Hepatocyte (in vitro differentiated cells): ENCODE measurements at regions not wholly inside any gene's neighbourhood (a gene's known extent, or its start where the extent isn't known, plus 50 kb on each side); places are given as distances from the start of the nearest gene placed in this dataset.
A peak's percentile ranks its signal among the peaks of the same experiment; 100 is the strongest.
"Not testable (repeated sequence)": the region's sequence is repeated elsewhere in the genome, so short reads cannot be mapped to it uniquely, and the experiment has no call there.

Source experiments
- DNase-seq: peaks from one replicate; pipeline ENCODE4 v3.0.0-alpha.2; 2016; ENCODE audit warnings: low spot score
- H2AFZ ChIP-seq: fragments of 200-600 bp; sonication (generic); 2 replicates; pipeline ENCODE4 v1.6.0; 2016; ENCODE audit warnings: antibody characterized with exemption, mild to moderate bottlenecking
- H3K27ac ChIP-seq: fragments of 200-600 bp; sonication (generic); 2 replicates; pipeline ENCODE4 v1.5.1; 2016; ENCODE audit warnings: mild to moderate bottlenecking
- H3K27me3 ChIP-seq: fragments of 200-600 bp; sonication (generic); 2 replicates; pipeline ENCODE4 v1.6.1; 2016
- H3K36me3 ChIP-seq: fragments of 200-600 bp; sonication (generic); replicated peaks from 2 replicates; pipeline ENCODE4 v1.5.1; 2016; ENCODE audit warnings: low read depth; ENCODE audit not compliant: insufficient read depth
- H3K4me1 ChIP-seq: fragments of 200-600 bp; sonication (generic); 2 replicates; pipeline ENCODE4 v1.5.1; 2016; ENCODE audit warnings: mild to moderate bottlenecking, moderate library complexity; ENCODE audit not compliant: insufficient read depth
- H3K4me2 ChIP-seq: fragments of 200-600 bp; sonication (generic); 2 replicates; pipeline ENCODE4 v1.6.0; 2016
- H3K4me3 ChIP-seq: fragments of 200-600 bp; sonication (generic); 2 replicates; pipeline ENCODE4 v1.5.1; 2016; ENCODE audit warnings: mild to moderate bottlenecking
- H3K79me2 ChIP-seq: fragments of 200-600 bp; sonication (generic); 2 replicates; pipeline ENCODE4 v1.6.0; 2017; ENCODE audit warnings: mild to moderate bottlenecking
- H3K9me2 ChIP-seq: fragments of 200-600 bp; sonication (generic); replicated peaks from 2 replicates; pipeline ENCODE4 v1.6.0; 2017; ENCODE audit warnings: mild to moderate bottlenecking; ENCODE audit not compliant: insufficient read depth
- H3K9me3 ChIP-seq: fragments of 200-600 bp; sonication (generic); 2 replicates; pipeline ENCODE4 v1.5.1; 2016; ENCODE audit warnings: low read depth, mild to moderate bottlenecking
- H4K20me1 ChIP-seq: fragments of 200-600 bp; sonication (generic); 2 replicates; pipeline ENCODE4 v1.6.0; 2016; ENCODE audit warnings: mild to moderate bottlenecking; ENCODE audit not compliant: insufficient read depth, poor library complexity, severe bottlenecking
- EZH2 ChIP-seq: fragments of 200-600 bp; sonication (generic); IDR thresholded peaks from 2 replicates; pipeline ENCODE4 v1.6.1; 2016; ENCODE audit warnings: antibody characterized with exemption, mild to moderate bottlenecking, borderline replicate concordance
- EZH2phosphoT487 ChIP-seq: fragments of 200-600 bp; sonication (generic); IDR thresholded peaks from one replicate; pipeline ENCODE4 v1.6.1; 2018; ENCODE audit warnings: antibody characterized with exemption, mild to moderate bottlenecking, low read depth, moderate library complexity; ENCODE audit not compliant: unreplicated experiment, severe bottlenecking
- WGBS: methylation state at CpG from one replicate; pipeline ENCODE4 v1.1.6; 2016; ENCODE audit warnings: low lambda C conversion rate; ENCODE audit errors: missing lambda C conversion rate; 5-methylcytosine and 5-hydroxymethylcytosine counted together
- TF ChIP-seq, protein P1 (sequence below): fragments of 200-600 bp; sonication (generic); IDR thresholded peaks from 2 replicates; pipeline ENCODE4 v1.5.1; 2016; ENCODE audit warnings: antibody characterized with exemption, mild to moderate bottlenecking; ENCODE audit not compliant: poor library complexity

DNA sequence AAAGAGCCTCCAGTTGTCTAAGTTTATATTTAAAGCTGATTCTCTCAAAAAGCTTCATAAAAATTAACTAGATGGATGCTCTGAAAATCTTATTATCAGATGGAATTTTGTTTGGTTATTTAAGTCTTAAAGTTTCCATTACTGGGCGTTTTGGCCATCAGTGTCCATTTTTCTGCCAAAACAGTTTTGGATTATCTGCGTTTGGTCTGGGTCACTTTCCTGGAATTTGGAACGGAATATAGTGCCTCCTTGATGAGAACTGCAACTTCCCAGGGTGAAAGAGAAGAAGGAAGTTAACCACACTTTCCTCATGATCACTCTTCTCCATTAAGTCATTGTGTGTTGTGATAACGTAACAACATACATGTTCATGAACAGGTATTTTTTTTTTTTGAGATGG is 764.9 kb upstream of the AUTS2 start:
- Histone ChIP-seq H4K20me1 (no peaks in the 10 kb centered on the region), H3K36me3 (no peaks in the 10 kb centered on the region), H2AFZ (no peak overlapping the region), H3K4me2 (no peak overlapping the region), H3K4me3 (no peak overlapping the region), H3K27ac (no peak overlapping the region), H3K9me3 (no peaks in the 10 kb centered on the region), H3K4me1 (no peaks in the 10 kb centered on the region), H3K9me2 (no peaks in the 10 kb centered on the region), H3K79me2 (no peaks in the 10 kb centered on the region), H3K27me3 (no peaks in the 10 kb centered on the region)
- TF ChIP-seq, protein P1, sequence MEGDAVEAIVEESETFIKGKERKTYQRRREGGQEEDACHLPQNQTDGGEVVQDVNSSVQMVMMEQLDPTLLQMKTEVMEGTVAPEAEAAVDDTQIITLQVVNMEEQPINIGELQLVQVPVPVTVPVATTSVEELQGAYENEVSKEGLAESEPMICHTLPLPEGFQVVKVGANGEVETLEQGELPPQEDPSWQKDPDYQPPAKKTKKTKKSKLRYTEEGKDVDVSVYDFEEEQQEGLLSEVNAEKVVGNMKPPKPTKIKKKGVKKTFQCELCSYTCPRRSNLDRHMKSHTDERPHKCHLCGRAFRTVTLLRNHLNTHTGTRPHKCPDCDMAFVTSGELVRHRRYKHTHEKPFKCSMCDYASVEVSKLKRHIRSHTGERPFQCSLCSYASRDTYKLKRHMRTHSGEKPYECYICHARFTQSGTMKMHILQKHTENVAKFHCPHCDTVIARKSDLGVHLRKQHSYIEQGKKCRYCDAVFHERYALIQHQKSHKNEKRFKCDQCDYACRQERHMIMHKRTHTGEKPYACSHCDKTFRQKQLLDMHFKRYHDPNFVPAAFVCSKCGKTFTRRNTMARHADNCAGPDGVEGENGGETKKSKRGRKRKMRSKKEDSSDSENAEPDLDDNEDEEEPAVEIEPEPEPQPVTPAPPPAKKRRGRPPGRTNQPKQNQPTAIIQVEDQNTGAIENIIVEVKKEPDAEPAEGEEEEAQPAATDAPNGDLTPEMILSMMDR: no peak
- TF ChIP-seq EZH2: no peak
- no peak for TF ChIP-seq EZH2phosphoT487
- DNase-seq: no peak
- WGBS: 70% methylated on average over 4 of the region's 4 CpGs

- H3K4me1 ChIP-seq: no peaks in the 10 kb centered on the region
- no peaks in the 10 kb centered on the region for H3K36me3 ChIP-seq
- H3K4me2 ChIP-seq: no peak overlapping the region
- no peaks in the 10 kb centered on the region for H3K27me3 ChIP-seq
- no peaks in the 10 kb centered on the region for H3K9me3 ChIP-seq
- no peaks in the 10 kb centered on the region for H4K20me1 ChIP-seq
- no peaks in the 10 kb centered on the region for H3K79me2 ChIP-seq
- no peak overlapping the region for H2AFZ ChIP-seq
- no peak overlapping the region for H3K4me3 ChIP-seq
- no peak for DNase-seq
- no peak for TF ChIP-seq EZH2
- no peak for TF ChIP-seq EZH2phosphoT487
- TF ChIP-seq, protein P1: no peak
- H3K9me2 ChIP-seq: no peaks in the 10 kb centered on the region
- 97% methylated on average over 9 of the region's 9 CpGs for WGBS
- H3K27ac ChIP-seq: no peak overlapping the region
Observed at GRCh38 chr7:68839014-68839413, 759.3 kb upstream of the AUTS2 start.

DNA sequence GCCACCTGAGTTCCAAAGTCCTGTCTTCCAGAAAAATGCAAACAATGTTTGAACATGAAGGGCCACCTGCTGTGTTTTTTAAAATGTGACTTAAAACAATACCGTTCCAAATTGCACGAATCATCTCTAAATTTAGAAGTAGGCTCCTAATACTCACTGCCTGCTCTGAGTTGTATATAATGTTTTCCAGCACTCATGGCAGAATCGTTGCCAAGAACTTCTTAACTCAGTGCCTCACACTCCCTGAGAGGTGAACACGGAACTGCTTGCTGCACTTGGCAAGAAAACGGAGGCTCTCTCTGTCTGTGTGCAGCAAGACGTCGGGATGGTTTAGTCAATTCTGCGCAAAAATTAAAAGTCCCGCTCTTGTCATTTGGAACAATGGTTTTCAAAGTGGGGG is 757.3 kb upstream of the AUTS2 start:
- no peaks in the 10 kb centered on the region for H3K9me3 ChIP-seq
- H2AFZ ChIP-seq: no peak overlapping the region
- H3K79me2 ChIP-seq: no peaks in the 10 kb centered on the region
- H3K9me2 ChIP-seq: no peaks in the 10 kb centered on the region
- 60% methylated on average over 9 of the region's 9 CpGs for WGBS
- no peaks in the 10 kb centered on the region for H3K36me3 ChIP-seq
- TF ChIP-seq, protein P1: no peak
- TF ChIP-seq EZH2 (no peak), EZH2phosphoT487 (no peak)
- no peaks in the 10 kb centered on the region for H4K20me1 ChIP-seq
- no peaks in the 10 kb centered on the region for H3K4me1 ChIP-seq
- H3K4me2 ChIP-seq: peak overlapping the region; percentile 22
- no peak overlapping the region for H3K4me3 ChIP-seq
- DNase-seq: peak; percentile 37
- H3K27me3 ChIP-seq: no peaks in the 10 kb centered on the region
- no peak overlapping the region for H3K27ac ChIP-seq

DNA sequence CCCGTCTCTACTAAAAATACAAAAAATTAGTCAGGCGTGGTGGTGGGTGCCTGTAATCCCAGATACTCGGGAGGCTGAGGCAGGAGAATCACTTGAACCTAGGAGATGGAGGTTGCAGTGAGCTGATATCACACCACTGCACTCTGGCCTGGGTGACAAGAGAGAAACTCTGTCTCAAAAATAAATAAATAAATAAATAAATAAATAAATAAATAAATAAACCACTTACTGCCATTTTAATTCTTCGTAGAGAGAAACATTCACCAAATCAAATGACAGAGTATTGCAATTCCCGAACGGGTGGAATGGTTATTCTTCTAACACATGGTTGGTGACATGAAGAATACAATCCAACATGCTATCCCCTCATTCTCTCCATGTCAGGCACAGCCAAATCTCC is 754.3 kb upstream of the AUTS2 start:
- not testable (repeated sequence) for DNase-seq, H3K9me2 ChIP-seq, H3K4me1 ChIP-seq, H3K79me2 ChIP-seq, H3K4me3 ChIP-seq, H3K27me3 ChIP-seq, H3K36me3 ChIP-seq, H2AFZ ChIP-seq, H3K9me3 ChIP-seq, H4K20me1 ChIP-seq, H3K27ac ChIP-seq, H3K4me2 ChIP-seq
- WGBS: 94% methylated on average over 6 of the region's 6 CpGs
